ENCODE measurements at regions not wholly inside any gene's neighbourhood (a gene's known extent, or its start where the extent isn't known, plus 50 kb on each side); places are given as distances from the start of the nearest gene placed in this dataset.

DNA sequence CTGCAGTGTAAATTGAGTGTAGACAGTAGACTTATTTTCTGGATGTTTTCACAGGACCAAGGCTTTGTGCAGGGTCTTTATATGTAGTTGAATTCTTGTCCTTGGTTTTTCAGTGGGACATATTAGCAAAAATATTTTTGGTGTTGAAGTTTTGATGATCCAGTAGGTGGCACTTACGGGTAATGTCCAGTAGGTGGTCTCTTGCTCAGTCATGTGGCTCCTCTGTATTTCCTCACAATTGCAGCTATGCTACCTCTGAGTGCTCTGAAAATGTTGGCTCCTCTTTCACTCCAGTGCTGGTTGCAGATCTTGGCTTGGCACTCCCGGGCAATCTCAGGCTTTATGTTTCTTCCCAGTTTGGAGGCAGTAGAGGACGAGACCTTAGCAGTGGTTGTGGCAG, 419.8 kb upstream of the AMOT start:
- TF ChIP-seq EZH2 (IDR thresholded peaks at IDR 0.05; ENCODE audit: borderline replicate concordance, low read depth, low read length, severe bottlenecking) (no peak), CTCF (IDR thresholded peaks at IDR 0.05; ENCODE audit: borderline replicate concordance, extremely low read depth, low read length, poor library complexity, severe bottlenecking) (no peak)

All from DND-41 (cell line).